ENCODE measurements at regions not wholly inside any gene's neighbourhood (a gene's known extent, or its start where the extent isn't known, plus 50 kb on each side); places are given as distances from the start of the nearest gene placed in this dataset.
"Not testable (repeated sequence)": the region's sequence is repeated elsewhere in the genome, so short reads cannot be mapped to it uniquely, and the experiment has no call there.

GRCh38 chr22:22296047-22296446 lies 51.5 kb downstream of the VPREB1 start:
- DNase-seq (ENCODE audit: low spot score), result not testable (repeated sequence)

- not testable (repeated sequence) for DNase-seq (ENCODE audit: low spot score)
Observed at GRCh38 chr22:22297159-22297793, 52.7 kb downstream of the VPREB1 start.

GRCh38 chr22:22297794-22298653 lies 53.4 kb downstream of the VPREB1 start:
- not testable (repeated sequence) for DNase-seq (ENCODE audit: low spot score)

- not testable (repeated sequence) for DNase-seq (ENCODE audit: low spot score)
Observed at GRCh38 chr22:22298654-22299009, 54.0 kb downstream of the VPREB1 start.

- not testable (repeated sequence) for DNase-seq (ENCODE audit: low spot score)
Observed at GRCh38 chr22:22300511-22300910, 55.9 kb downstream of the VPREB1 start.

- not testable (repeated sequence) for DNase-seq (ENCODE audit: low spot score)
Observed at GRCh38 chr22:22300946-22301345, 56.4 kb downstream of the VPREB1 start.

- no peak for DNase-seq (ENCODE audit: low spot score)
Observed at GRCh38 chr22:22316589-22316988, 72.0 kb downstream of the VPREB1 start.

GRCh38 chr22:22318723-22319465 lies 74.3 kb downstream of the VPREB1 start:
- DNase-seq (ENCODE audit: low spot score), result no peak

GRCh38 chr22:22321743-22322611 lies 77.4 kb downstream of the VPREB1 start:
- not testable (repeated sequence) for DNase-seq (ENCODE audit: low spot score)

GRCh38 chr22:22322792-22323191 lies 78.2 kb downstream of the VPREB1 start:
- DNase-seq (ENCODE audit: low spot score), result no peak

- DNase-seq (ENCODE audit: low spot score), result no peak
Observed at GRCh38 chr22:22327723-22328122, 83.1 kb downstream of the VPREB1 start.

- DNase-seq (ENCODE audit: low spot score), result no peak
Observed at GRCh38 chr22:22329792-22330191, 85.2 kb downstream of the VPREB1 start.

- not testable (repeated sequence) for DNase-seq (ENCODE audit: low spot score)
Observed at GRCh38 chr22:22335640-22336039, 91.1 kb downstream of the VPREB1 start.

GRCh38 chr22:22336333-22336732 lies 91.7 kb downstream of the VPREB1 start:
- not testable (repeated sequence) for DNase-seq (ENCODE audit: low spot score)

GRCh38 chr22:22338778-22339177 lies 94.2 kb downstream of the VPREB1 start:
- DNase-seq (ENCODE audit: low spot score), result not testable (repeated sequence)

- no peak for DNase-seq (ENCODE audit: low spot score)
Observed at GRCh38 chr22:22341736-22342135, 97.2 kb downstream of the VPREB1 start.

- no peak for DNase-seq (ENCODE audit: low spot score)
Observed at GRCh38 chr22:22342697-22343580, 98.4 kb downstream of the VPREB1 start.

GRCh38 chr22:22343581-22344296 lies 99.2 kb downstream of the VPREB1 start:
- no peak for DNase-seq (ENCODE audit: low spot score)

- DNase-seq (ENCODE audit: low spot score), result no peak
Observed at GRCh38 chr22:22344430-22344829, 99.8 kb downstream of the VPREB1 start.
